ENCODE measurements at regions not wholly inside any gene's neighbourhood (a gene's known extent, or its start where the extent isn't known, plus 50 kb on each side); places are given as distances from the start of the nearest gene placed in this dataset.

- TF ChIP-seq CTCF (IDR thresholded peaks at IDR 0.05; ENCODE audit: insufficient read depth, low read length): no peak
- TF ChIP-seq REST (IDR thresholded peaks at IDR 0.05; ENCODE audit: insufficient replicate concordance, low read depth): no peak
- TF ChIP-seq POLR2AphosphoS5 (IDR thresholded peaks at IDR 0.05; ENCODE audit: low read depth): no peak
- TF ChIP-seq SPI1 (IDR thresholded peaks at IDR 0.05; ENCODE audit: borderline replicate concordance, low read depth): no peak
These were observed 125.8 kb downstream of the MED10 start for GRCh38 chr5:6252581-6252980.

Data from HL-60 (cell line).